DMS79 treated with DMSO at 0.1 percent for 48 hours (cell line): ENCODE measurements at regions not wholly inside any gene's neighbourhood (a gene's known extent, or its start where the extent isn't known, plus 50 kb on each side); places are given as distances from the start of the nearest gene placed in this dataset.

Experiments used
- DNase-seq: peaks from one replicate; lab custom pipeline; 2025; lab: John Stamatoyannopoulos, UW

DNA sequence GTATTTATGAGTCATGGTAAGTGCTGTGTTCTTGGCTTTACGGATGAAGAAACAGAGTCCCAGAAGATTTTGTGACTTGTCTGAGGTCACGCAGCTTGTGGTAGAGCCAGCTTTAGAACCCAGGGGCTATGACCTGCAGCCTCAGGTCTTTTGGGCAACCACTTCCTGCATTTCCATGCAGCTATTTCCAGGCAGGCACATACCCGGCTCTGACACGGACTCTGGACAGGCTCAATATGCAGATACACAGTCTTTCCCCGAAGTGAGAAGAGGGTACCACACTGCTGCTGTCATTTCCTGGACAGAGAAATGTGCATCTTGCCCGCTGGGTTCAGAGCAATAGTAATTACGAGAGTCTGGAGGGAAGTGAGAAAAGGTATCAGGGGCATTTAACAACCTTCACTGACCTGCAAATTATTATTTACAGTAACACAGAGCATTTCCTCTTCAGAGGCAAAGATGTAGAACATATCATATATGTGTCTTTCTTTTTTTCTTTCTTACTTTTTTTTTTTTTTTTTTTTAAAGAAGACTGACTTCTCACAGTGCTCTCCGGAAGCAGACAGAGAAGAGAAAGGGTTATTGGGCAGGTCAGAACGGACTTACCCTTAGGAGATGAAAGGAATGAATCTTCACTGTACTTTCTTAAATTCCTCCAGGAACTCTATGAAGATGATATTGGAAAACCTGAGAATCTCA is 185.1 kb downstream of the CLIC5 start:
- no peak for DNase-seq

DNA sequence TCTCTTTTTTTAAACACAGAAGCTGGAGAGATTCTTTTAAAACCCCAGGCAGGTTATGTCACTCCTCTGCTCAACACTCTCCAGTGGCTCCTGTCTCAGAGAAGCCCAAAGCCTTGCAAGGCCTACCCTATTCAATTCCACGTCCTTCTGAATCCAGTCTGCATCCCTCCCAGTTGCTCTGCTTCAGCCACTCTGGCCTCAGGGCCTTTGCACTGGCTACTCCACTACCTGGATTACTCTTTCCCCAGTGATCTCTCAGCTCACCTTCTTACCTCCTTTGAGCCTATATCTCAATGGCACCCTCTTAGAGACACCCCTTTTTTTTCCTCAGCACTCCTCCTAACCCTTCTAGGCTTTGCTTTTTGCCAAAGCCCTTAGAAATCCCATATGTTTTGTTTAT is 185.8 kb downstream of the CLIC5 start:
- no peak for DNase-seq

- DNase-seq, result no peak
Observed at GRCh38 chr6:45827952-45828530, 187.6 kb downstream of the CLIC5 start.

DNA sequence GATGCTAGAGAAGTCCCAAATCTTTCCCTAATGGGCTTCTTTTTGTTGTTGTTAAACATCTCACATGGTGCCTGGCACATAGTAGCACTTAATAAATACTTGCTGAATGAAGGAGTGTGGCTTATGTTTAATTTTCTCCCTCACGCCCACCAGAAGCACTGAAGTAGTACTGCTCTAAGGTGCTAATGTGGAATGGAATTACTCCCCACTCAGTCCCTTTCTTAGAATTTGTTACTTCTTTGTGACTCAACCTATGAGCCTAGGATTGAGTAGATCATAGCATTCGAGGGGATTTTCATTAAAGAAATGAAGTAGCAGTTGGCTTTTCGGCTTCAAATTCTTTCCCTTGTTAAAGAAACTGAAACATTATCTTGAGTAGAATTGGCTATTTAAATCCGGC is 192.8 kb downstream of the CLIC5 start:
- no peak for DNase-seq

- DNase-seq, result no peak
Observed at GRCh38 chr6:45822246-45822812, 193.3 kb downstream of the CLIC5 start.

DNA sequence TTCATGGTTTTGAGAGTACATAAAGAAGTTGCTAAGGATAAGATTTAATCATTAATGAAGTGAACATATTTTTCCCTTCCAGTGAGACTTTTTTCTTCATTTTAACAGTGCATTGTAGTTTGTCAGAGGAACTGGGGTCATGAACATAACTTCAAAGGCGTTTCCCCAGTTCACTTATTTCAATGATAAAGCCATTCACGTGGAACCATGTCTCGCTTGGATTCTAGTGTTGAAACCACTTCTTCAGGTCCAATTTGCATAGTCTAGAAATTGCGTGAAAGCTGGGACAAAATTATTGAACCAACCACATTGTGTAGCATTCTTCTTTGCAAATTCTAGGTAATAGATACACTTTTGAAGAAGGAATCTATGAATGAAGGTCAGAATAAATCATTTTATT is 197.0 kb downstream of the CLIC5 start:
- DNase-seq, result no peak

- DNase-seq, result no peak
Observed at GRCh38 chr6:45816674-45817297, 198.9 kb downstream of the CLIC5 start.

GRCh38 chr6:45815466-45816125 is 200.1 kb downstream of the CLIC5 start:
- no peak for DNase-seq

- no peak for DNase-seq
Observed at GRCh38 chr6:45814772-45815171, 200.9 kb downstream of the CLIC5 start.

- no peak for DNase-seq
Observed at GRCh38 chr6:45813943-45814342, 201.7 kb downstream of the CLIC5 start.

GRCh38 chr6:45812922-45813321 is 202.7 kb downstream of the CLIC5 start:
- DNase-seq, result no peak

DNA sequence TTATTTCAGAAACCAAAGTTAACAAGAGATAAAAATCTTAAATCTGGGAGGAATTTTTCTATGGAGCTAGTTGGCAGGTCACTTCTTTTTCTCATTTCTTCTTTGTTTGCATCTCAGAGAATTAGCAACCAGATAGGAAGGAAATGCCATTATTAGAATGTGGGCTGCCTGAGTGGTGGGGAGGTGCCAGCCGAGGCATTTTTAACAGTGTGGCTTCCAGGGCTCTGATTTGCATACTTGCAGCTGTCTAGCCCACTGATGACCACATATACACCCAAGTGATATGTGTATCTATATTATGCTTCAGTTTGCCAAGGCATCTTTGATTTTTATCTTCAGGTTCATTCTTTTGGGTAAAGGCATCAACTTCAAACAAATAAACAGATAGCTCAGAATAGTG is 206.7 kb downstream of the CLIC5 start:
- DNase-seq, result no peak

- DNase-seq, result no peak
Observed at GRCh38 chr6:45808042-45808645, 207.5 kb downstream of the CLIC5 start.

GRCh38 chr6:45807311-45808041 is 208.2 kb downstream of the CLIC5 start:
- no peak for DNase-seq

GRCh38 chr6:45806172-45806571 is 209.5 kb downstream of the CLIC5 start:
- DNase-seq, result no peak

GRCh38 chr6:45803071-45803470 is 212.6 kb downstream of the CLIC5 start:
- DNase-seq, result no peak

DNA sequence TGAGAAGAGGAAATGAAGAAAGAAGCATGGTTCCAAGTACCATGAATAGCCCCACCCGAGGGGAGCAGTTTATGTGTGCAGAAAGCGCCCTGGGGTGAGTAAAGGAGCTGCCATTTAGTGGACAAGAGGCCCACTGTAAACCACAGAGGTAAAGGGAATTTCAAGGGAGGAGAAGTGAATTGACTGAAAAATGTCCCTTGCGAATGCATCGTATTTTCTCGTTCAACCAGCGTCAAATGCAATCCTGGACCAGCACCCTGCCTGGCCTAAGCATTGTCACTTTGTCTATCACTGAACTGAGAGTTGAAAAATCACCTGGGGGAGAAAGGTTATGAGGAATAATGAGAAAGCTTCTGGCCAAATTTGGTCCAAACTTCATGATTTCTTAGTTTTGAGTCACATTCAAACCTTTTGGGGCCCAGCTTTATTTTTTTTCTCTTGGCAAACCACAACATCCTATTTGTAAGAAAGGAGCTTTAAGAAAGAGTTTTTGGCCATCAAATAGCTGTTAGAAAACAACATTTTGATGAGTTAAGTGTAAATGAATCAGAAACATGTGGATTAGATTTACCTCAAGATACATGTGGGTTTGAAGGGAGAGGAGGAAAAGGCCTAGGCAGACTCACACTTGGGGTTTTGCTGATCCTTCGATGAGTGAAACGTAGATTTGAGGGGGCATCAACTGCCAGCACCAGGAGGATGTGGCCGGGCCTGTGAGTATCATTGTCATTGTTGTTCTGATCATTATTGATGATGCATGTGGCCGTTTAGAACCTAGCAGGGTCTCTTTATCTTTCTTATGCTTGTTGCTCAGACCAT is 214.0 kb downstream of the CLIC5 start:
- no peak for DNase-seq

DNA sequence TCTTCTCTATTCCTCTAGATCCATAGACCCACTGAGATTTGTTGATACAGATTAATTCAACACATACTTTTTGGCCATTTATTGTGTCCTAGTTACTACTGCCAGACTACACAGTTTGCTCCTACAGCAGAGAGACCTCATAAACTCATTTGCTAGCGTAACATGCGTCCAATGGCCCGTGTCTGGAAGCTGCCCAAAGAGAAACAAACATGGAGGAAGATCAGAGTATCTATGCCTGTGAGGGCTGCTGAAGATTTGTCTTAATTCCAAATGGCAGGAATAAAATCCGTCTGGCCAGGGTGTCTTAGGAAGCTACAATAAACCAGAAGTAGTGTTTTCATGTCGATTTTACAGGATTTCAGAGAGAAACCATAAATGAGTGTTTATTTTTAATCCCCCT is 214.7 kb downstream of the CLIC5 start:
- no peak for DNase-seq

DNA sequence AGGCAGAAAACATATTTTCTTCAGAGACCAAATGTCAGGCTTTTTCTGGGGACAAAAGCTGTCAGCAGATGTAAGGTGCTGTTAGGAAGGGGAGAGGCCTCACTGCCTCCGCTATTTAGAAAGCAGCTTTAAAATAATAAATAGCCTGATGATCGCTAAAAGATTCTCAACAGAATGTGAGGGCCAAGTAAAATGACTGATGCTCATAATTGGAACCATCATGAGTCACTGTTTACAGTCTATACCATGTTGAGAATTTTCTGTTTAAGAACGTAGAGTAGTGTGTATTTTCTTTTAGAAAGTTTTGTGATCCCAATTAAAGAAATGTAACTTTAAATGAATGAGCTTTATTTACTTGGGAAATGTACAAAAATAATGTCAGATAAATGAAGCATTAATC is 220.0 kb downstream of the CLIC5 start:
- no peak for DNase-seq

DNA sequence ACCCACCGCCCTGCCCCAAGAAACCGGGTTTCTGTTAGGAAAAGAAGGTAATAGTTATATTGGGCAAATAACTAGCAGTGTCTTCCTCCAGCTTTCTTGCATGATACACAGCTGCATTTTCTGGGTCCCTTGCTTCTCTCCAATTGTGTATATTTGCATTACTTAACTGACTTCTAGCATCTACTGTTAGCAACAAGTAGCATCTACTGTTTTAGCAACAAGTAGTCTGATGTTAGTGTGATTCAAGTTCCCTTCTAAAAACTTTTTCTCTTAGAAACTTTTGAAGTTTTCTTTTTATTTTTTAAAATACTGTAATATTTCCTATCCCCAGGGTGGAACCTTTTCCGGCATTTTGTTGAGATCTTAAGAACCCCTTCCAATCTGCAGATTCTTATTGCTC is 221.2 kb downstream of the CLIC5 start:
- no peak for DNase-seq
